Psoas muscle (tissue), 7 donors: ENCODE measurements at regions not wholly inside any gene's neighbourhood (a gene's known extent, or its start where the extent isn't known, plus 50 kb on each side); places are given as distances from the start of the nearest gene placed in this dataset.

Source experiments
- ATAC-seq, 4 donors: fragments of 200-7000 bp; cut with Tn5 transposase; one replicate each; pipeline ENCODE4 v1.9.1; 2020; ENCODE audit warnings: moderate library complexity in 3 of 4, mild to moderate bottlenecking in 2 of 4
- DNase-seq, 2 donors: peaks; one replicate each; pipeline ENCODE4 v3.0.0-alpha.2; 2020
- H3K27ac ChIP-seq: fragments of 200-600 bp; one replicate; pipeline ENCODE4 v1.8.0; 2022
- H3K27me3 ChIP-seq, 3 donors: fragments of 200-600 bp in 1 of 3; one replicate each; pipeline versions ENCODE4 v1.6.1 to v1.8.0; 2013 to 2022; ENCODE audit warnings: low read length in 2 of 3, mild to moderate bottlenecking in 2 of 3, moderate library complexity in 1 of 3; ENCODE audit not compliant: insufficient read depth in 3 of 3
- H3K36me3 ChIP-seq, 2 donors: fragments of 200-600 bp in 1 of 2; one replicate each; pipeline versions ENCODE4 v1.6.1 to v1.8.0; 2013 to 2022; ENCODE audit warnings: low read depth in 1 of 2, mild to moderate bottlenecking in 1 of 2, moderate library complexity in 1 of 2; ENCODE audit not compliant: insufficient read depth in 1 of 2
- H3K4me1 ChIP-seq: fragments of 200-600 bp; one replicate; pipeline ENCODE4 v1.8.0; 2022
- H3K4me3 ChIP-seq: fragments of 200-600 bp; one replicate; pipeline ENCODE4 v1.8.0; 2022; ENCODE audit warnings: mild to moderate bottlenecking
- H3K9me3 ChIP-seq: fragments of 200-600 bp; one replicate; pipeline ENCODE4 v1.8.0; 2022
- WGBS, 3 donors: extraction: QIAGEN DNeasy Blood & Tissue Kit; methylation state at CpG; one replicate each; pipeline versions ENCODE4 v1.1.6 to v1.1.7; 2013; 5-methylcytosine and 5-hydroxymethylcytosine counted together
- intact Hi-C, 2 donors: fragments of 100-400 bp; cut with DNase I; formaldehyde crosslinking; loops; one replicate each; pipeline versions ENCODE4 v1.11.0 to v1.14.2; 2022
- TF ChIP-seq, protein P1 (sequence below): fragments of 200-600 bp; IDR thresholded peaks from one replicate; pipeline ENCODE4 v1.8.0; 2022; ENCODE audit warnings: antibody characterized with exemption
- donor health status: healthy with polysubstance abuse.
- donor health status: DM: no; HTN: no; CAD: no; lungs with moderate emphysema.
- donor health status: Bipolar disorder and iron deficiency.
- donor health status: healthy.
- donor health status: DM: yes; HTN: yes; CAD: no.
- donor health status: DM: no; HTN: no; CAD: no.
- donor health status: DM: yes; HTN: yes; CAD: no.

- Histone ChIP-seq H3K9me3 (no peaks in the 10 kb centered on the region), H3K4me3 (no peak overlapping the region), H3K36me3 (no peaks in the 10 kb centered on the region), H3K27ac (no peak overlapping the region), H3K27me3 (peaks cover 0 to 2% (median 0%) of the 10 kb centered on the region in 3 donors), H3K4me1 (no peaks in the 10 kb centered on the region)
- ATAC-seq, result no peak
- intact Hi-C loops, result no loop called here
- no peak for DNase-seq
- WGBS, 3 donors, result 95 to 100% (median 97%) methylated on average over 2 of the region's 2 CpGs
- TF ChIP-seq, protein P1, sequence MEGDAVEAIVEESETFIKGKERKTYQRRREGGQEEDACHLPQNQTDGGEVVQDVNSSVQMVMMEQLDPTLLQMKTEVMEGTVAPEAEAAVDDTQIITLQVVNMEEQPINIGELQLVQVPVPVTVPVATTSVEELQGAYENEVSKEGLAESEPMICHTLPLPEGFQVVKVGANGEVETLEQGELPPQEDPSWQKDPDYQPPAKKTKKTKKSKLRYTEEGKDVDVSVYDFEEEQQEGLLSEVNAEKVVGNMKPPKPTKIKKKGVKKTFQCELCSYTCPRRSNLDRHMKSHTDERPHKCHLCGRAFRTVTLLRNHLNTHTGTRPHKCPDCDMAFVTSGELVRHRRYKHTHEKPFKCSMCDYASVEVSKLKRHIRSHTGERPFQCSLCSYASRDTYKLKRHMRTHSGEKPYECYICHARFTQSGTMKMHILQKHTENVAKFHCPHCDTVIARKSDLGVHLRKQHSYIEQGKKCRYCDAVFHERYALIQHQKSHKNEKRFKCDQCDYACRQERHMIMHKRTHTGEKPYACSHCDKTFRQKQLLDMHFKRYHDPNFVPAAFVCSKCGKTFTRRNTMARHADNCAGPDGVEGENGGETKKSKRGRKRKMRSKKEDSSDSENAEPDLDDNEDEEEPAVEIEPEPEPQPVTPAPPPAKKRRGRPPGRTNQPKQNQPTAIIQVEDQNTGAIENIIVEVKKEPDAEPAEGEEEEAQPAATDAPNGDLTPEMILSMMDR, result no peak
Measured at GRCh38 chr2:226037526-226037925, 638.0 kb downstream of the NYAP2 start.

DNA sequence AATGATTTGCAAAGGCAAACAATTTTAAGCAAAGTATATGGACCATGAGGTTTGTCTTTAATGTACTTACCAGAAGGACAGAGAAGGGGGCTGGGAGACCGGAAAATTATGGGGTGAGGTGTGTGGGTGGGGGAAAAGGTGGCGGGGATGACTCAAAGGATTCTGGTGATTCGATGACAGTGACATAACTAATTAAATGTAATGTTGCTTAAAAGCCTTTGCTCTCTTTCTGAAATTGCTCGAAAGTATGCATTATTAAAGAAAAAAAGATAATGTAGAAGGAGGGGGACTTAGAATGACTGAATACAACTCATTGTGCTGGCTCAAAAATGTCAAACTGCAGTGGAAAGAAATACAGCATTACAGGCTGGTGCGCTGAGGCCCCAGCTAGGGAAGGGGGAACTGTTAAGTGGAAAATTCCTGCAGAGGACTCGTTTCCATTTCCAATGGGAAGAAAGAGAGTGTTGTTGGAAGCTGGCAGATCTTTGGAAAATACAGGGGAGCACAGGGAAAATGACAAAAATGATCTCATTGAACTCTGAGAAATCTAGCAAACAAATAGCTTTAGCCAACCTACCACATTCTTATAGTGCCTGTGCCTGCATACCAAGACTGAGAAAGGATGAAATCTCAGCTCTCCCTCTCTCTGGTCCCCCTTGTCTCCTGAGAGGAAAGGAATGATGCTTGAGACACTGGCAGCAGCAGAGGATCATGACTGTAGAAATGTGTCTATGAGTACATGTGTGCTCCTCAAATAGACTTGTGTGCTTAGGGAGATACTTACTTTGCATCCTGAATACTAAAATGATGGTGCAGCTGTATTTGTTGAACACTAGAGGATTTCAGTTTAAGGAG, 632.4 kb downstream of the NYAP2 start:
- intact Hi-C loops, result no loop called here
- H3K27ac ChIP-seq, result no peak overlapping the region

DNA sequence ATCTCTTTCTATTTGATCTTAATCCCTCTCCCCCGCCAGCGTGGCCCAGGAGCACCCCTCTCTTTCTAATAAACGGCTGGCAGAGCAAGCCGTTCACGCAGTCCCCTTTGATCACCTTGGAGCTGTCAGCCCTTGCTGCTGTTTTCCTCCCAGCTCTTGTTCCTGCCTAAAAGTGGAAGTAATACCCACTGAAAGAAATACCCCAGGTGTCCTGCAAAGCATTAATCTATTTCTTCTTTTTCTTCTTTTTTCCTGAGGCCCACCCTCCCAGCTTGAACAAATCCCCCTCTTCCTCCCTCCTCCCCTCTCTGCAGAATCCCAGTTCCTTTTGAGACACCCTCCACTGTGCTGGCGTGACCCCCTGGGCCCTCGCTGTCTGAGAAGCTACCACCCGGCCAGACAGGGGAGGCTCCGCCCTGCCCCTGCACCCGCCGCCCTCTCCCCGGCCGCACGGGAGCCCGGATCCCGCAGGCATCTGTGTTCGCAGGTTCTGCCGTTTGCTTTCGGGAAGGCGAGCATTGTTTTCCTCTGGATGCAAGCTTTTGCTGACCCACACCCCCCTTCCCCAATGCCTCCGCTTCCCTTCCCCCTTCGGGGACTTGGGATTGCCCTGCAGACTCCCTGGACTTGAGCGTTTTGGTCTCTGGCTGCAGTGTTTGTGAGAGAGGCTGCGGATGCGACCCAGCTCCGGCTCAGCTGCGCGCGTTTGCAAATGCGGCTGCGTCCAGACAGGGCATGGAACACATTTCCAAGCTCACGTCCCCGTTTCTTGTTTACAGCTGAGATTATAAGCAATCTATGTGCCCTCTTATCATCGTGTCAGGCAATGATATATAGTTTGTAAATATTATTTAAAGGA, 631.5 kb downstream of the NYAP2 start:
- ATAC-seq, result peak; percentile 80 to 95 (median 86)
- 3 to 5% (median 4%) methylated on average over 34 of the region's 34 CpGs for WGBS, 3 donors
- Histone ChIP-seq H3K4me1 (peaks cover 7% of the 10 kb centered on the region), H3K4me3 (peak overlapping the region; percentile 75), H3K36me3 (no peaks in the 10 kb centered on the region), H3K27ac (no peak overlapping the region), H3K9me3 (no peaks in the 10 kb centered on the region), H3K27me3 (no peaks in the 10 kb centered on the region)
- TF ChIP-seq, protein P1, result no peak
- peak; percentile 56 to 75 for DNase-seq
- intact Hi-C loops, result no loop called here

More for the DNA sequence above, 632.4 kb downstream of the NYAP2 start:
- Histone ChIP-seq H3K4me3 (peak overlapping the region; percentile 75), H3K9me3 (no peaks in the 10 kb centered on the region), H3K36me3 (no peaks in the 10 kb centered on the region), H3K27me3 (no peaks in the 10 kb centered on the region), H3K4me1 (peaks cover 7% of the 10 kb centered on the region)
- ATAC-seq, result peak in 1 of 4 donors; percentile 29
- TF ChIP-seq, protein P1, result no peak
- no peak for DNase-seq
- WGBS, 3 donors, result 9 to 23% (median 14%) methylated on average over 6 of the region's 6 CpGs

DNA sequence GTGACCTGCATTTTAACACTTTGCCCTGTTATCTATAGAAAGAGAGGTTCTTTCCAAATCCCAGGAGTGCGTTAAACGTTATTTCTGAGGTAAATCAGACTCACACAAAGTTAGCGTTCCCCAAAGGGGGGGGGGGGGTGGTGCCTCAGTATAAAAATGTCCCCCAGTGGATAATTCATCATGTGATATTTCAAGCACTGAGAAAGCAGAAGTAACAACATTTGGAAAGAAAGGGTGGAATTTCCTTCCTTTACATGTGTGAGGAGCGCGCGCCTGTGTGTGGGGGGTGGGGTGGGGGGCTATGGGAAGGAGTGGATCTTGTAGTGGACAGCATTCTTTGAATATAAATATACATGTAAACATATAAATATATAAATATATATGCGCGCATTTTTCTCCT, 630.9 kb downstream of the NYAP2 start:
- intact Hi-C loops, result no loop called here
- H3K4me1 ChIP-seq, result peaks cover 7% of the 10 kb centered on the region
- WGBS, 3 donors, result 58 to 63% (median 58%) methylated on average over 8 of the region's 8 CpGs
- TF ChIP-seq, protein P1, result no peak
- peak overlapping the region; percentile 75 for H3K4me3 ChIP-seq
- ATAC-seq (no peak), DNase-seq (no peak)
- H3K9me3 ChIP-seq, result no peaks in the 10 kb centered on the region
- no peak overlapping the region for H3K27ac ChIP-seq
- no peaks in the 10 kb centered on the region for H3K27me3 ChIP-seq
- no peaks in the 10 kb centered on the region for H3K36me3 ChIP-seq
